ENCODE measurements at regions not wholly inside any gene's neighbourhood (a gene's known extent, or its start where the extent isn't known, plus 50 kb on each side); places are given as distances from the start of the nearest gene placed in this dataset.
A peak's percentile ranks its signal among the peaks of the same experiment; 100 is the strongest.
"Not testable (repeated sequence)": the region's sequence is repeated elsewhere in the genome, so short reads cannot be mapped to it uniquely, and the experiment has no call there.

- DNase-seq, result no peak
Observed at GRCh38 chr7:106522696-106523095, 138.3 kb downstream of the CCDC71L start.

- DNase-seq, result no peak
Observed at GRCh38 chr7:106521541-106521940, 139.4 kb downstream of the CCDC71L start.

GRCh38 chr7:106520962-106521514, 139.9 kb downstream of the CCDC71L start:
- no peak for DNase-seq

GRCh38 chr7:106518967-106519366, 142.0 kb downstream of the CCDC71L start:
- no peak for DNase-seq

- DNase-seq, result no peak
Observed at GRCh38 chr7:106518239-106518638, 142.7 kb downstream of the CCDC71L start.

GRCh38 chr7:106517508-106517907, 143.4 kb downstream of the CCDC71L start:
- no peak for DNase-seq

- DNase-seq, result no peak
Observed at GRCh38 chr7:106515321-106515720, 145.6 kb downstream of the CCDC71L start.

GRCh38 chr7:106514881-106515280, 146.1 kb downstream of the CCDC71L start:
- no peak for DNase-seq

- DNase-seq, result no peak
Observed at GRCh38 chr7:106512217-106512616, 148.7 kb downstream of the CCDC71L start.

GRCh38 chr7:106504645-106505044, 156.3 kb downstream of the CCDC71L start:
- no peak for DNase-seq

- DNase-seq, result no peak
Observed at GRCh38 chr7:106504207-106504606, 156.8 kb downstream of the CCDC71L start.

GRCh38 chr7:106503626-106504025, 157.3 kb downstream of the CCDC71L start:
- no peak for DNase-seq

GRCh38 chr7:106501605-106502580, 159.1 kb downstream of the CCDC71L start:
- no peak for DNase-seq

GRCh38 chr7:106499897-106500296, 161.1 kb downstream of the CCDC71L start:
- DNase-seq, result no peak

GRCh38 chr7:106498005-106498404, 163.0 kb downstream of the CCDC71L start:
- not testable (repeated sequence) for DNase-seq

- no peak for DNase-seq
Observed at GRCh38 chr7:106493041-106493731, 167.8 kb downstream of the CCDC71L start.

GRCh38 chr7:106488465-106488864, 172.5 kb downstream of the CCDC71L start:
- no peak for DNase-seq

- no peak for DNase-seq
Observed at GRCh38 chr7:106487892-106488291, 173.1 kb downstream of the CCDC71L start.

- DNase-seq, result no peak
Observed at GRCh38 chr7:106486331-106486730, 174.6 kb downstream of the CCDC71L start.

GRCh38 chr7:106485919-106486318, 175.0 kb downstream of the CCDC71L start:
- DNase-seq, result no peak

- DNase-seq, result peak; percentile 38 to 49
Observed at GRCh38 chr7:106485031-106485551, 175.9 kb downstream of the CCDC71L start.

- no peak for DNase-seq
Observed at GRCh38 chr7:106484562-106484961, 176.4 kb downstream of the CCDC71L start.

- DNase-seq, result no peak
Observed at GRCh38 chr7:106482091-106482490, 178.9 kb downstream of the CCDC71L start.

Data from activated T-cell treated with anti-CD3 and anti-CD28 coated beads, Interleukin-2, amount 50 U/mL, for 48 hours (primary cell).